H1 (cell line): ENCODE measurements at regions not wholly inside any gene's neighbourhood (a gene's known extent, or its start where the extent isn't known, plus 50 kb on each side); places are given as distances from the start of the nearest gene placed in this dataset.

Experiments used
- CTCF ChIA-PET: fragments of 300-600 bp; sonication (Branson Sonifier 250); formaldehyde crosslinking; loops from one replicate; lab custom pipeline; 2021; ENCODE audit not compliant: partially characterized antibody; lab: Charles Lee
- POLR2A ChIA-PET: fragments of 300-600 bp; sonication (Branson Sonifier 250); formaldehyde crosslinking; loops from one replicate; lab custom pipeline; 2021; ENCODE audit warnings: inconsistent platforms; ENCODE audit not compliant: partially characterized antibody; lab: Charles Lee
- DNase-seq, 2 experiments: peaks; one replicate each; pipeline versions ENCODE4 v3.0.0 to v3.0.0-alpha.2; 2010 to 2022; ENCODE audit warnings: low spot score in 2 of 2, low read depth in 1 of 2, mixed read lengths in 1 of 2
- FAIRE-seq: peaks from 2 replicates; lab custom pipeline; 2011; peaks lifted over from hg19 to GRCh38; lab: Jason Lieb, UNC
- H2AFZ ChIP-seq: 2 replicates; pipeline ENCODE4 v1.8.1; 2012; ENCODE audit warnings: low read length, inconsistent platforms
- H2AK5ac ChIP-seq: 2 replicates; pipeline ENCODE4 v1.6.1; 2013; ENCODE audit warnings: low read depth, low read length
- H2BK120ac ChIP-seq: replicated peaks from 2 replicates; pipeline ENCODE3; 2013; ENCODE audit warnings: low read depth, low read length, inconsistent platforms
- H2BK12ac ChIP-seq: 2 replicates; pipeline ENCODE4 v1.6.1; 2013; ENCODE audit warnings: low read depth, low read length
- H2BK15ac ChIP-seq: 2 replicates; pipeline ENCODE4 v1.6.1; 2013; ENCODE audit warnings: low read length
- H2BK20ac ChIP-seq: 2 replicates; pipeline ENCODE4 v1.6.1; 2013; ENCODE audit warnings: low read length
- H2BK5ac ChIP-seq: 2 replicates; pipeline ENCODE4 v1.6.1; 2013; ENCODE audit warnings: low read depth, low read length
- H3K14ac ChIP-seq: 2 replicates; pipeline ENCODE4 v1.6.1; 2013; ENCODE audit warnings: inconsistent platforms; ENCODE audit not compliant: insufficient read length
- H3K18ac ChIP-seq: 2 replicates; pipeline ENCODE4 v1.6.1; 2013; ENCODE audit warnings: low read length; ENCODE audit errors: extremely low read depth
- H3K23ac ChIP-seq: 2 replicates; pipeline ENCODE4 v1.6.1; 2013; ENCODE audit warnings: inconsistent platforms; ENCODE audit not compliant: insufficient read length
- H3K23me2 ChIP-seq: 2 replicates; pipeline ENCODE4 v1.6.1; 2013; ENCODE audit warnings: low read depth, low read length
- H3K27ac ChIP-seq: 2 replicates; pipeline ENCODE4 v1.6.1; 2011; ENCODE audit warnings: low read depth, low read length, inconsistent platforms
- H3K27me3 ChIP-seq, 4 experiments: replicated peaks in 1 of 4; 1 replicate in 1 of 4; 2 replicates in 3 of 4; pipeline versions ENCODE4 v1.6.1 to v1.8.1; 2011 to 2013; ENCODE audit warnings: low read length in 3 of 4, mild to moderate bottlenecking in 3 of 4, inconsistent platforms in 2 of 4, mixed read lengths in 2 of 4, moderate library complexity in 1 of 4; ENCODE audit not compliant: control insufficient read depth in 3 of 4, insufficient read depth in 3 of 4; ENCODE audit errors: extremely low read depth in 1 of 4
- H3K36me3 ChIP-seq, 4 experiments: 2 replicates each; pipeline versions ENCODE4 v1.6.1 to v1.8.1; 2011 to 2013; ENCODE audit warnings: mild to moderate bottlenecking in 4 of 4, low read length in 3 of 4, moderate library complexity in 2 of 4, control low read depth in 1 of 4, inconsistent platforms in 1 of 4; ENCODE audit not compliant: insufficient read depth in 4 of 4, control insufficient read depth in 2 of 4
- H3K4ac ChIP-seq: replicated peaks from 2 replicates; pipeline ENCODE3; 2013; ENCODE audit warnings: low read length, low read depth, mixed read lengths, inconsistent platforms; ENCODE audit not compliant: insufficient read length
- H3K4me1 ChIP-seq, 4 experiments: replicated peaks in 1 of 4; 1 replicate in 1 of 4; 2 replicates in 3 of 4; pipeline versions ENCODE4 v1.6.1 to v1.8.1; 2011 to 2013; ENCODE audit warnings: low read length in 3 of 4, inconsistent platforms in 2 of 4, mixed read lengths in 1 of 4; ENCODE audit not compliant: insufficient read depth in 4 of 4, control insufficient read depth in 3 of 4
- H3K4me2 ChIP-seq, 2 experiments: 2 replicates each; pipeline versions ENCODE4 v1.6.1 to v1.8.1; 2011 to 2013; ENCODE audit warnings: low read depth in 2 of 2, low read length in 2 of 2, control low read depth in 1 of 2, inconsistent platforms in 1 of 2, mild to moderate bottlenecking in 1 of 2; ENCODE audit not compliant: insufficient read depth in 1 of 2
- H3K4me3 ChIP-seq, 4 experiments: fragments of 200-600, 300-600 bp in 1 of 4; sonication (generic), shearing (Covaris generic), sonication (Bioruptor Twin) in 1 of 4; 2 replicates each; pipeline versions ENCODE4 v1.5.1 to v1.8.1; 2011 to 2016; ENCODE audit warnings: low read length in 4 of 4, low read depth in 3 of 4, control low read depth in 2 of 4, inconsistent platforms in 2 of 4, mild to moderate bottlenecking in 2 of 4, mixed read lengths in 1 of 4, moderate library complexity in 1 of 4; ENCODE audit not compliant: insufficient read depth in 2 of 4; ENCODE audit errors: extremely low read depth in 1 of 4
- H3K56ac ChIP-seq: replicated peaks from 2 replicates; pipeline ENCODE3; 2013; ENCODE audit warnings: low read depth, mild to moderate bottlenecking, mixed read lengths, low read length, inconsistent platforms; ENCODE audit not compliant: insufficient read length
- H3K79me1 ChIP-seq: 2 replicates; pipeline ENCODE4 v1.6.1; 2013; ENCODE audit warnings: low read depth, low read length, control low read depth
- H3K79me2 ChIP-seq, 2 experiments: 2 replicates each; pipeline versions ENCODE4 v1.6.1 to v1.8.1; 2012 to 2013; ENCODE audit warnings: low read length in 2 of 2, mild to moderate bottlenecking in 2 of 2, inconsistent platforms in 1 of 2; ENCODE audit not compliant: insufficient read depth in 2 of 2, control insufficient read depth in 1 of 2
- H3K9ac ChIP-seq, 4 experiments: replicated peaks in 1 of 4; 1 replicate in 1 of 4; 2 replicates in 3 of 4; pipeline versions ENCODE4 v1.6.1 to v1.8.1; 2011 to 2013; ENCODE audit warnings: low read depth in 3 of 4, low read length in 3 of 4, control low read depth in 2 of 4, mild to moderate bottlenecking in 2 of 4, moderate library complexity in 2 of 4, inconsistent platforms in 1 of 4; ENCODE audit errors: extremely low read depth in 1 of 4
- H3K9me3 ChIP-seq, 2 experiments: 2 replicates each; pipeline versions ENCODE4 v1.6.1 to v1.8.1; 2012 to 2013; ENCODE audit warnings: mild to moderate bottlenecking in 2 of 2, moderate library complexity in 2 of 2, control low read depth in 1 of 2, inconsistent platforms in 1 of 2, low read depth in 1 of 2, low read length in 1 of 2, mixed read lengths in 1 of 2; ENCODE audit not compliant: insufficient read depth in 2 of 2
- H4K20me1 ChIP-seq, 2 experiments: replicated peaks in 1 of 2; 2 replicates each; pipeline versions ENCODE3 to v1.8.1; 2011 to 2013; ENCODE audit warnings: inconsistent platforms in 2 of 2, low read length in 2 of 2, mild to moderate bottlenecking in 1 of 2; ENCODE audit not compliant: insufficient read depth in 2 of 2, control insufficient read depth in 1 of 2
- H4K5ac ChIP-seq: 2 replicates; pipeline ENCODE4 v1.6.1; 2013; ENCODE audit warnings: low read length, low read depth, mixed read lengths, inconsistent platforms; ENCODE audit not compliant: insufficient read length
- H4K8ac ChIP-seq: 2 replicates; pipeline ENCODE4 v1.8.0; 2013; ENCODE audit warnings: mild to moderate bottlenecking, moderate library complexity, low read length, inconsistent platforms; ENCODE audit not compliant: insufficient read depth; ENCODE audit errors: extremely low read depth
- H4K91ac ChIP-seq: replicated peaks from 2 replicates; pipeline ENCODE3; 2013; ENCODE audit warnings: low read length, mixed read lengths, inconsistent platforms; ENCODE audit not compliant: insufficient read length
- MAX ChIP-seq: IDR thresholded peaks from 2 replicates; pipeline ENCODE4 v1.6.1; 2012; ENCODE audit warnings: inconsistent platforms
- POLR2A ChIP-seq, 2 experiments: IDR thresholded peaks; 1 replicate in 1 of 2; 2 replicates in 1 of 2; pipeline ENCODE4 v1.6.1; 2011; ENCODE audit warnings: low read depth in 2 of 2, low read length in 2 of 2, mild to moderate bottlenecking in 2 of 2; ENCODE audit errors: control extremely low read depth in 1 of 2
- SP4 ChIP-seq: IDR thresholded peaks from 2 replicates; pipeline ENCODE4 v1.6.1; 2012; ENCODE audit warnings: low read length, inconsistent platforms
- WGBS, 2 experiments: shearing (Covaris generic) in 1 of 2; methylation state at CpG; one replicate each; pipeline versions ENCODE4 v1.1.6 to v1.1.7; 2013 to 2015; ENCODE audit warnings: low lambda C conversion rate in 2 of 2, mixed read lengths in 2 of 2, inconsistent platforms in 1 of 2, low coverage in 1 of 2, missing lambda C conversion rate in 1 of 2; ENCODE audit not compliant: insufficient replicate concordance in 2 of 2, insufficient coverage in 1 of 2, insufficient read length in 1 of 2; ENCODE audit errors: extremely low coverage in 1 of 2, missing lambda C conversion rate in 1 of 2; 5-methylcytosine and 5-hydroxymethylcytosine counted together

GRCh38 chr4:189301692-189302091 is 639.0 kb upstream of the FRG1 start:
- Histone ChIP-seq H3K79me1 (no peaks in the 10 kb centered on the region), H2BK15ac (no peak overlapping the region), H4K91ac (no peak overlapping the region), H2BK120ac (no peak overlapping the region), H3K9ac (no peak overlapping the region), H3K27ac (no peak overlapping the region), H2BK12ac (no peak overlapping the region), H3K27me3 (no peaks in the 10 kb centered on the region; a peak in 1 of 7 replicates)
- no peak for FAIRE-seq
- TF ChIP-seq SP4, result no peak
- no peak for TF ChIP-seq POLR2A (IDR thresholded peaks at IDR 0.05; ENCODE audit: control extremely low read depth in 1 of 2, low read depth in 2 of 2, low read length in 2 of 2)
- peak; percentile 30; the same call in 1 of the 2 replicates for TF ChIP-seq MAX
- TF ChIP-seq, all 59 proteins: peak for 1
- H4K8ac ChIP-seq, result no peak overlapping the region
- H3K18ac ChIP-seq, result no peak overlapping the region
- no peak overlapping the region for H3K14ac ChIP-seq
- H3K4me2 ChIP-seq, result no peak overlapping the region
- no peaks in the 10 kb centered on the region for H3K9me3 ChIP-seq
- H2BK5ac ChIP-seq, result no peak overlapping the region
- H2BK20ac ChIP-seq, result no peak overlapping the region
- H3K23me2 ChIP-seq, result no peaks in the 10 kb centered on the region
- ChIA-PET CTCF (no interaction called here), POLR2A (no interaction called here)
- H3K36me3 ChIP-seq, result no peaks in the 10 kb centered on the region
- no peak overlapping the region for H3K4ac ChIP-seq
- H2AFZ ChIP-seq, result 0 out of 2 replicates have a peak overlapping the region, but pooled peaks have one; percentile 76
- H4K20me1 ChIP-seq, result no peaks in the 10 kb centered on the region
- no peak overlapping the region for H3K4me3 ChIP-seq
- no peak overlapping the region for H2AK5ac ChIP-seq
- H3K23ac ChIP-seq, result no peak overlapping the region
- H4K5ac ChIP-seq, result no peak overlapping the region
- H3K79me2 ChIP-seq, result no peaks in the 10 kb centered on the region
- no peaks in the 10 kb centered on the region; a peak in 1 of 7 replicates for H3K4me1 ChIP-seq
- 85% methylated on average over 9 of the region's 9 CpGs; no CpG with 5 or more reads in 1 of the 2 experiments for WGBS, 2 experiments
- DNase-seq, result no peak
- H3K56ac ChIP-seq, result no peak overlapping the region
